ENCODE measurements at regions not wholly inside any gene's neighbourhood (a gene's known extent, or its start where the extent isn't known, plus 50 kb on each side); places are given as distances from the start of the nearest gene placed in this dataset.

- Histone ChIP-seq H3K27me3 (ENCODE audit: control insufficient read depth, insufficient read depth, low read length) (no peaks in the 10 kb centered on the region), H3K9me3 (ENCODE audit: control insufficient read depth, insufficient read depth, low read length) (no peaks in the 10 kb centered on the region; the same call in 1 of the 2 replicates), H3K4me3 (ENCODE audit: low read depth, low read length) (no peak overlapping the region), H3K27ac (ENCODE audit: low read depth, low read length) (no peak overlapping the region)
- no peak for DNase-seq (ENCODE audit: low read depth, low spot score)
- ChIA-PET POLR2A (no interaction called here), CTCF (interaction anchor here (0.6 kb wide), 1 partner anchor 179 kb away, joined by 3 read pairs; no protein-coding TSS in a partner anchor)
- TF ChIP-seq, protein P1, sequence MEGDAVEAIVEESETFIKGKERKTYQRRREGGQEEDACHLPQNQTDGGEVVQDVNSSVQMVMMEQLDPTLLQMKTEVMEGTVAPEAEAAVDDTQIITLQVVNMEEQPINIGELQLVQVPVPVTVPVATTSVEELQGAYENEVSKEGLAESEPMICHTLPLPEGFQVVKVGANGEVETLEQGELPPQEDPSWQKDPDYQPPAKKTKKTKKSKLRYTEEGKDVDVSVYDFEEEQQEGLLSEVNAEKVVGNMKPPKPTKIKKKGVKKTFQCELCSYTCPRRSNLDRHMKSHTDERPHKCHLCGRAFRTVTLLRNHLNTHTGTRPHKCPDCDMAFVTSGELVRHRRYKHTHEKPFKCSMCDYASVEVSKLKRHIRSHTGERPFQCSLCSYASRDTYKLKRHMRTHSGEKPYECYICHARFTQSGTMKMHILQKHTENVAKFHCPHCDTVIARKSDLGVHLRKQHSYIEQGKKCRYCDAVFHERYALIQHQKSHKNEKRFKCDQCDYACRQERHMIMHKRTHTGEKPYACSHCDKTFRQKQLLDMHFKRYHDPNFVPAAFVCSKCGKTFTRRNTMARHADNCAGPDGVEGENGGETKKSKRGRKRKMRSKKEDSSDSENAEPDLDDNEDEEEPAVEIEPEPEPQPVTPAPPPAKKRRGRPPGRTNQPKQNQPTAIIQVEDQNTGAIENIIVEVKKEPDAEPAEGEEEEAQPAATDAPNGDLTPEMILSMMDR (IDR thresholded peaks at IDR 0.05; ENCODE audit: low read depth, low read length): no peak
Observed at GRCh38 chr12:25875661-25876060, 82.8 kb upstream of the RASSF8 start.

DNA sequence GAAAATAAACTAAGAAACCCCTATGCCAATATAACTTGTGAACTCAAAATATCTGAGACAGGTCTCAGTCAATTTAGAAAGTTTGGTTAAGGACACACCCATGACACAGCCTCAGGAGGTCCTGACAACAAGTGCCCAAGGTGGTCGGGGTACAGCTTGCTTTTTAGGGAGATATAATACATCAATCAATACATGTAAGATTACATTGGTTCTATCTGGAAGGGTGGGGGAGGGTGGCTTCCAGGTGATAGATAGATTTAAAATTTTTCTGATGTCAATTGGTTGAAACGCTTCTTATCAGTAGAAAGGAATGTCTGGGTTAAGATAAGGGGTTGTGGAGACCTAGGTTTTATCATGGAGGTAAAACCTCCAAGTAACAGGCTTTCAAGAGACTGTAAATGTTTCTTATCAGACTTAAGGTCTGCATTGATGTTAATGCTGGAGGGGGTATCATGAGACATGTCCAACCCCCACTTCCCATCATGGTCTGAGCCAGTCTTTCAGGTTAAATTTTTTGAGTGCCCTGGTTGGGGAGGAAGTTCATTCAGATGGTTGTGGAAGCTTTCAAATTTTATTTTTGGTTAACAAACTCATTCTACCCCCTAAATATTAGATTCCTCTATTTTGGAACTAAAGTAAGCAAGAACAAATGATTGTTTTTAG is 82.0 kb upstream of the RASSF8 start:
- Histone ChIP-seq H3K27me3 (ENCODE audit: control insufficient read depth, insufficient read depth, low read length) (no peaks in the 10 kb centered on the region), H3K4me3 (ENCODE audit: low read depth, low read length) (no peak overlapping the region), H3K27ac (ENCODE audit: low read depth, low read length) (no peak overlapping the region), H3K9me3 (ENCODE audit: control insufficient read depth, insufficient read depth, low read length) (no peaks in the 10 kb centered on the region)
- POLR2A ChIA-PET: interaction anchor here (0.6 kb wide), 1 partner anchor 393 kb away, joined by 3 read pairs; no protein-coding TSS in a partner anchor
- TF ChIP-seq, protein P1 (IDR thresholded peaks at IDR 0.05; ENCODE audit: low read depth, low read length): no peak
- CTCF ChIA-PET: interaction anchor here (0.6 kb wide), 1 partner anchor 180 kb away, joined by 3 read pairs; no protein-coding TSS in a partner anchor
- no peak for DNase-seq (ENCODE audit: low read depth, low spot score)

GRCh38 chr12:25877446-25877845 is 81.0 kb upstream of the RASSF8 start:
- DNase-seq (ENCODE audit: low read depth, low spot score): no peak
- CTCF ChIA-PET: no interaction called here
- TF ChIP-seq, protein P1 (IDR thresholded peaks at IDR 0.05; ENCODE audit: low read depth, low read length): no peak
- no peaks in the 10 kb centered on the region for H3K9me3 ChIP-seq (ENCODE audit: control insufficient read depth, insufficient read depth, low read length)
- H3K27ac ChIP-seq (ENCODE audit: low read depth, low read length): no peak overlapping the region
- H3K4me3 ChIP-seq (ENCODE audit: low read depth, low read length): no peak overlapping the region
- H3K27me3 ChIP-seq (ENCODE audit: control insufficient read depth, insufficient read depth, low read length): no peaks in the 10 kb centered on the region
- POLR2A ChIA-PET: no interaction called here

- no peak for DNase-seq (ENCODE audit: low read depth, low spot score)
- no peaks in the 10 kb centered on the region for H3K27me3 ChIP-seq (ENCODE audit: control insufficient read depth, insufficient read depth, low read length)
- ChIA-PET CTCF (no interaction called here), POLR2A (no interaction called here)
- TF ChIP-seq, protein P1 (IDR thresholded peaks at IDR 0.05; ENCODE audit: low read depth, low read length): no peak
- H3K27ac ChIP-seq (ENCODE audit: low read depth, low read length): no peak overlapping the region
- peaks cover 6% of the 10 kb centered on the region; the same call in 1 of the 2 replicates for H3K9me3 ChIP-seq (ENCODE audit: control insufficient read depth, insufficient read depth, low read length)
- H3K4me3 ChIP-seq (ENCODE audit: low read depth, low read length): no peak overlapping the region
Observed at GRCh38 chr12:25882266-25882665, 76.2 kb upstream of the RASSF8 start.

- no peak overlapping the region for H3K27ac ChIP-seq (ENCODE audit: low read depth, low read length)
- H3K9me3 ChIP-seq (ENCODE audit: control insufficient read depth, insufficient read depth, low read length): peaks cover 6% of the 10 kb centered on the region; the same call in 1 of the 2 replicates
- POLR2A ChIA-PET: no interaction called here
- no peaks in the 10 kb centered on the region for H3K27me3 ChIP-seq (ENCODE audit: control insufficient read depth, insufficient read depth, low read length)
- H3K4me3 ChIP-seq (ENCODE audit: low read depth, low read length): no peak overlapping the region
- CTCF ChIA-PET: no interaction called here
- no peak for DNase-seq (ENCODE audit: low read depth, low spot score)
- TF ChIP-seq, protein P1 (IDR thresholded peaks at IDR 0.05; ENCODE audit: low read depth, low read length): no peak
Observed at GRCh38 chr12:25883026-25883916, 75.2 kb upstream of the RASSF8 start.

All from AG04450 (cell line).